H1 (cell line): ENCODE measurements at regions not wholly inside any gene's neighbourhood (a gene's known extent, or its start where the extent isn't known, plus 50 kb on each side); places are given as distances from the start of the nearest gene placed in this dataset.

Experiments used
- BACH1 ChIP-seq: IDR thresholded peaks from 2 replicates; pipeline ENCODE4 v1.6.1; 2012; ENCODE audit warnings: low read length, improper control_type of control experiment
- CEBPB ChIP-seq: IDR thresholded peaks from 2 replicates; pipeline ENCODE4 v1.6.1; 2012; ENCODE audit warnings: low read depth, low read length
- NANOG ChIP-seq: IDR thresholded peaks from 2 replicates; pipeline ENCODE4 v1.6.1; 2011; ENCODE audit warnings: low read length, low read depth, mild to moderate bottlenecking, inconsistent platforms; ENCODE audit not compliant: insufficient read depth, poor library complexity, severe bottlenecking
- SP2 ChIP-seq: IDR thresholded peaks from 2 replicates; pipeline ENCODE4 v1.6.1; 2012; ENCODE audit warnings: mild to moderate bottlenecking, low read length, inconsistent platforms
- SP4 ChIP-seq: IDR thresholded peaks from 2 replicates; pipeline ENCODE4 v1.6.1; 2012; ENCODE audit warnings: low read length, inconsistent platforms
- TAF1 ChIP-seq: IDR thresholded peaks from 2 replicates; pipeline ENCODE4 v1.6.1; 2011; ENCODE audit warnings: mild to moderate bottlenecking, low read depth, low read length
- TBP ChIP-seq: IDR thresholded peaks from 2 replicates; pipeline ENCODE4 v1.6.1; 2011; ENCODE audit warnings: low read depth, low read length, improper control_type of control experiment

DNA sequence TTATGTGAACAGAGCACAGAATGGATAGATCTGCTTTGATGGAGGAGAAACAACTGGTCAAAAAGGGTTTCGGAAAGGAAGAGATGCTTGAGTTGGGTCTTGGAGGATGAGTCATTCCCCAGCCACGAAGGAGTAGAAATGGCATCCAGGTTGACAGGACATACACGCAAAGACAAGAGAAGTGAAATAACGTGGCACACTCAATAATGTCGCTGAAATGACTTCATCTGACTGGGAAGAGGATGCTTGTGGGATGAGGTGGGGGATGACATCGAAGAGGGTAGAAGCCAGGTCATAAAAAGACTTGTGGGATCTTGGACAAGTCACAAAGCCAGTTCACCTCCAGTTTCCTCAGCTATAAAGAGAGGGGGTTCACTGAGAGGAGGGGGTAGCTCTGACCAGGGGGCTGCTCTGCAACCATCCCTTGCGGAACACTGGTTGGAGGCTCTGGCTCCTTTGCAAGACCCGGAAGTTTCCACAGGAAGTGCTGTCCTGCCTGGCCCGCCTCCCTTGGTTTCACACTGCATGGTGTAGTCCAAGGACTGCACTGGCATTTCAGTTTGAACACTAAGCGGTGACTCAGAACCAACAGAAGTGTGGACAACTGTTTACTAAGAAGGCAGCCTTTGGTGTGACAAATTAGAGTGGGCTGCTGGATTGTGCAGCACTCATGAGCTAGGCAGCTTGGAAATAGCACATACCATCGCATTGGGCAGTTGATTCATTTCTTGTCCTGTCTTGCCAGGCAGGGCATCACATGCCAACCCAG is 189.9 kb upstream of the ADO start (continued):
- TF ChIP-seq TAF1 (no peak), CEBPB (no peak), BACH1 (no peak), NANOG (no peak), TBP (no peak), SP2 (no peak), SP4 (no peak)
